GM18907 (cell line): ENCODE measurements at regions not wholly inside any gene's neighbourhood (a gene's known extent, or its start where the extent isn't known, plus 50 kb on each side); places are given as distances from the start of the nearest gene placed in this dataset.

Experiments
- ATAC-seq: cut with Tn5 transposase; IDR thresholded peaks from one replicate; pipeline ENCODE4 v1.9.1; 2021; ENCODE audit warnings: mild to moderate bottlenecking, moderate library complexity; ENCODE audit not compliant: unreplicated experiment

- no peak for ATAC-seq
Measured at GRCh38 chr13:39965309-39965708, 309.8 kb downstream of the COG6 start.

DNA sequence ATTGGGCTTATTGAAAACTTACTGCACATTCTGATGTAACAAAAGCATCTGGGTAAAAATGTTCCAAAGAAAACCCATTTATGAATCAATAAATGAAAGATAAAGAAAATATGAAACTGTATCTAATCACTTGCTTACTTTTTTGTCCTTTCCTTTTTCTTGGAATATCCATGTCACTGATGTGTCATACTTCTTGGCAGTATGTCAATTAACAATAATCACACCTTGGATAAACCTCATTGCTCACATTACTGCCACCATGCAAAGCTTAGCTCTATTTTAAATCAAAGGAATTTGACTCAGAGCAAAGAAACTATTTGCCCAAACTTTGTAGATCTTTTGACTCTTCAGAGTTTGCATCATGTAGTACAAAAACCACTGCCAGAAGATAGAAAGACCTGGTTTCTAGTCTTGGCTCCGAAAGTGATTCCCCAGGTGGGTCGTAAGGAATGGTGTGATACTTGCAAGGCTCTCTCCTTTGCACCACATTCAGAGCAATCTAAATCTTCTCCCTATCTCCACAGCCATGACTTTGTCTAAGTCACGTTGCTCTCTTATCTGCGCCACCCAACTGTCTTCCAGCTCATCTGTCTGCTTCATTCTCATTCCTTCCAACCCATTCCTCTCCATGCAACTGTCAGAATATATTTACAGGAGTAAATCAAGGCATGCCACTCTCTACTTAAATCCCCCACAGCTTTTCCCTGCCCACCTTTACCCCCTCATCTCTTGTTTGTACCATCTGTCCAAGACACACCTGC, 311.9 kb downstream of the COG6 start:
- ATAC-seq = no peak

- no peak for ATAC-seq
Measured at GRCh38 chr13:39968646-39969475, 313.4 kb downstream of the COG6 start.

DNA sequence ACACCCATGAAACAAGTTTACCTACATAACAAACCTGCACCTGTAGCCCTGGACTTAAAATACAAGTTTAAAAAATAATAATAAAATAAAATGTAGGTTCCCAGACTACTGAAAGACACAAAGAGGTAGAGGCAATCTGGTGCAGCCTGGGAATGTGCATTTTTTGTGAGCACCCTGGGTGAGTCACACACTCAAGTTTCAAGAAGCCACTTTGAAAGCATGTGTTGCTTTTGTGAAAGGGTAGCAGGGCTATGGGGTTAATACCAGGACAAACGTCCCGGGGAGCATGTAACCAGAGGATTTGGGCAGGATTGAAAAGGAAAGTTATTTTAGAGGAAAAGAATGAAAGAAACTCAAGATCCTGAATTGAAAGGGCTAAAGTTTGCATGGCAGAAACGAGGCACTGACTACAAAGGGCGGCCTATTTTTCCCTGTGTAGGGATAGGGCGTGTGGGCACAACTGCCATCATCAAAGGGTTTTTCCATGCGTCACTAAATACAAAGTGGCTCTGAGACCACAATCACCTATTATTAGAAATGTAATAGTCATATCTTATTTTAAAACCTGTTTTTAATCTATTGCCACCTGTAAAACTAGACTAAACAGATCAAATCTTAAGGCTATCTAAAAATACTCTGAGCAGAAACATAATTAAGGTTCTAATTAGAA, 314.9 kb downstream of the COG6 start:
- ATAC-seq = no peak

- ATAC-seq = no peak
Measured at GRCh38 chr13:39971526-39971925, 316.1 kb downstream of the COG6 start.

- no peak for ATAC-seq
Measured at GRCh38 chr13:39976481-39976880, 321.0 kb downstream of the COG6 start.

GRCh38 chr13:39981056-39981455, 325.6 kb downstream of the COG6 start:
- ATAC-seq = no peak

DNA sequence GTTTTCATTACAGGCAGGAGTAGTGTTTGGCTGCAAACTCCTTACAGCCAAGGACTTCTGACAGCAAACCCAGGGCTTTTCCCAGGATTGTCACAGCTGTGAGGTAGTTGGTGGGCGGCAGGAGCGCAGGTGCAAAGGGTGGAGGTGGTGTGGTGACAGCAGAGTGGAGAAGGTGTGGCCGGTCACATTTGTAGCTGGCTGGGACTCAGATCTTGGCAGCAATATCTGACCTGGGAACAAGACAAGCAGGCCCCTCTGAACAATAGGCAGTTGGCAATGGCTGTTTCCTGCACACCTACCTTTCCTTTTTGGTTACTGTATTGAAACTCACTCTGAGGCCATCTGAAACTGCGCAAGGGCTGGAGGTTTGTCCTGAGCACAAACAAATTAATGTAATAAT, 327.3 kb downstream of the COG6 start:
- no peak for ATAC-seq

GRCh38 chr13:39985071-39985470, 329.6 kb downstream of the COG6 start:
- no peak for ATAC-seq

DNA sequence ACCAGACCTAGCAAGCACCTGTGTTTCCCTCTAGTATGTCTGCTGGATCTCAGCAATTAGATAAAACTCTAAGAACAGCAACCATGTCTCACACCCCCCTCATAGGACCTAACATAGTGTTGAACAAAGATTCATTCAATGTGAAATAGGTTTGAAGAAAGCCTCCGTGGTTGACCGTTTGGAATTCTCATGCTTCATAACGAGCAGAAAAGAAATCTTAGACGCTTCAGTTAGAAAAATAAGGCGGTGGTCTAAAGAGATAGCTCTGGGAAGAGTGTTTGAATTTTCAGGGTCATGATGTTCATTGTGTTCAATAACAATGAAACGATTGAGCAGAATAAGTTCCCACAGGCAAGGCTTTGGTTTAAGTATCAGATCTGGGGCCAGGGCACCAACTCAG, 332.9 kb downstream of the COG6 start:
- ATAC-seq = no peak

DNA sequence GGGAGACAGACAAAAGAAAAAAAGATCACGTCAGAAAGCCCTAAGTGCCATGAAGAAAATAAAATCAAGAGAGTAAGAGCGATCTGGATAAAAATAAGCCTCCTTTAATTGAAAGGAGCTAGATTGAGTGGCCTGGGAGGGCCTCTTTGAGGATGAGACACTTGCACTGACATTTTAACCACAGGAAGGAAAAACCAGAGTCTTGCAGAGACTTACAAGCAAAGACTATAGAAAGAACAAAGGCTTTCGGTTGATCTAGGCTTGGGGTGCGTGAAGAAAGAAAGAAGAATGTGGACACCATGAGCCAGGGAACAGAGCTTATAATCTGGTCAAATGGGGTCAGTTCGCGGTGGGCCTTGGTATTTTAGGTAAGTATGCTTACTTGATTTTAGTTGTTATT, 342.7 kb downstream of the COG6 start:
- no peak for ATAC-seq

GRCh38 chr13:40002016-40002415, 346.6 kb downstream of the COG6 start:
- ATAC-seq = no peak

- ATAC-seq = no peak
Measured at GRCh38 chr13:40013554-40013953, 358.1 kb downstream of the COG6 start.

DNA sequence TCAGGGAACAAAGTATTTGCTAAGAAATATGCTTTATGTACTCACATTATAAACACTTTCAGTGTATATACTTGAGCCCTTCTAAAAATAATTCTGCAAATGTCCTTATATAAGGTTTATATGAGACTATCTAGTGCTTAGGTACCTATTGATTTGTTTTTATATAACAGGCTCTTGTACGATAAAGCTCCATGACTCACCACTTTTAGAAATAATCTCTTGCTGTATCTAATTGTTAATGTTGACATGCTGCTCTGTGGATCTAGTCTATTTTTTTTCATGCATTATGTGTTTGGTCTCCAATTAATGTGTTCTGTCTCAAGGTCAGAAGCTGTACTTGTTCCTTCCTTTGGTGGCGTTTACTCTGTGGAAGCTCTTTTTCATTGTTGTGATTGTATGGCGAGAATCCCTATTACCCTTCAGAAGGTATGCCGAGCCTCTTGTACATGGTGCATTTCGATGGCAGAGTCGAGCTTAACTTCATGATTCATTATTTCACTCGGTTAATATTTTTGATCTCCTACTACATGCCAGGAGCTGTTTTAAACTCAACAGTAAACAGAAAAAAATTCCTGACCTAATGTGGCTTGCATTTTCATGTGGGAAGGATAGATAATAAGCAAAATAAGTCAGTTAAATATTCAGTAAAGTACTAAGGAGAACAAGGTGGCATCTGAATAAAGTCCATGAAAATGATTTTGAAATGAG, 361.6 kb downstream of the COG6 start:
- ATAC-seq = no peak

GRCh38 chr13:40017662-40018262, 362.3 kb downstream of the COG6 start:
- no peak for ATAC-seq

- no peak for ATAC-seq
Measured at GRCh38 chr13:40023595-40024203, 368.2 kb downstream of the COG6 start.

GRCh38 chr13:40024204-40024966, 368.9 kb downstream of the COG6 start:
- ATAC-seq = no peak

DNA sequence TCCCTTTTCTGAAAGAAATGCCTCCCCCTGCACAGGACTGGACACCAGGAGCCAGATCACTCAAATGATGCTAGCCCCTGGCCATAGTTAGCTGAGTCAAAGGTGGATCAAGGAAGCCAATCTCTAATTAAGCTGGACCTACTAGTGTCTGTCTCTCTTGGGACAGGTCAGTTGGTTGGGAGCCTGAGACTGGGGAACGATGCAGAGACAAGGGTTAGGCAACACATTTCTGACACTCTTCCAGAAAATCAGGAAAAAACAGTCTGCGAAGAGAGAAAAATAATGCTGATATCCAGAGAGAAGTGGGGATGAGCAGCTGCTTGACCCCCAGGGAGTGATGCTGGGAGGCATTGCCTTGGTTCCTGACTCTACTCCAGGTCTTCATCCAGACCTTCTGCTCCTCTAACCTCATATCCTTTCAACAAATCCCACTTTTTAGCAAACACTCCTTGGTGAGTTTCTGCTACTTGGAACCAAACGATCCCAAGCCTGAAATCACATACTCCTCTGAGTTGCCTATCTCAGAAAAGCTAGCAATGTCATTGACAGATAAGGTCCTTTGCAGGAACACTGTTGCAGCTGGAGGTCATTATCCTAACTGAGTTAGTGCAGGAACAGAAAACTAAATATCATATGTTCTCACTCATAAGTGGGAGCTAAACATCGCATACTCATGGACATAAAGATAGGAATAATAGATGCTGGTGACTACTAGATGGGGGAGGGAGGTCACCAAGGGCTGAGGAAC, 369.7 kb downstream of the COG6 start:
- ATAC-seq = no peak

DNA sequence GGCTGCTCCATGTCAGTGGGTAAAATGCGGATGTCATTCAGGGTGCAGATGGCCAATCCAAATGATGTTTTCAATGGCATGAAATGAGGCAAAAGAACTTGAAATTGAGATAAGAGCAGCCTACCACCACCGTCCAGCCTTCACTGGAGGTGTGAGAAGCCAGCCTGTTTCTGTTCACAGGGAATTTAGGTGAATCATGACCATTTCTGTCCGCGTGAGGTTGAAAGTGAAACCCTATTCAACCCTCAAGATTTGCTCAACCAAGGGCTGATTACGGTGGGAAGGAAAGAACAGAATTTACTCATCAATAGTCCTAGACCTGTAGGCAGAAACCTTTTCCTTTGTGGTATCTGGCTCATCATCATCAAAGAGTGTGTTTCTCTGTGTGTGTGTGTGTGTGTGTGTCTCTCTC, 370.7 kb downstream of the COG6 start:
- ATAC-seq = peak; percentile 95
